Uterus (tissue), 3 donors: ENCODE measurements at regions not wholly inside any gene's neighbourhood (a gene's known extent, or its start where the extent isn't known, plus 50 kb on each side); places are given as distances from the start of the nearest gene placed in this dataset.

Source experiments
- DNase-seq, 2 donors: peaks; one replicate each; pipeline ENCODE4 v3.0.0-alpha.2; 2019 to 2020
- H3K27ac ChIP-seq, 2 donors: fragments of 200-600 bp; sonication (generic); 1 replicate in 1 of 2; 2 replicates in 1 of 2; pipeline ENCODE4 v1.5.1; 2016 to 2018
- H3K27me3 ChIP-seq, 2 donors: fragments of 200-600 bp; sonication (generic); one replicate each; pipeline ENCODE4 v1.5.1; 2018 to 2019; ENCODE audit warnings: control low read depth in 1 of 2
- H3K36me3 ChIP-seq, 2 donors: fragments of 200-600 bp; sonication (generic); one replicate each; pipeline ENCODE4 v1.5.1; 2019; ENCODE audit warnings: control low read depth in 1 of 2
- H3K4me1 ChIP-seq, 2 donors: fragments of 200-600 bp; sonication (generic); one replicate each; pipeline ENCODE4 v1.5.1; 2018 to 2019; ENCODE audit warnings: control low read depth in 1 of 2
- H3K4me3 ChIP-seq, 2 donors: fragments of 200-600 bp; sonication (generic); 1 replicate in 1 of 2; 2 replicates in 1 of 2; pipeline ENCODE4 v1.5.1; 2018 to 2019; ENCODE audit warnings: mild to moderate bottlenecking in 1 of 2
- H3K9me3 ChIP-seq, 2 donors: fragments of 200-600 bp; sonication (generic); one replicate each; pipeline ENCODE4 v1.5.1; 2019; ENCODE audit warnings: control low read depth in 1 of 2
- POLR2A ChIP-seq, 2 donors: fragments of 450-650 bp; IDR thresholded peaks; one replicate each; pipeline ENCODE4 v1.6.1; 2016; ENCODE audit warnings: antibody characterized with exemption in 2 of 2, mild to moderate bottlenecking in 1 of 2, moderate library complexity in 1 of 2
- intact Hi-C: fragments of 100-400 bp; cut with DNase I; formaldehyde crosslinking; loops from one replicate; pipeline ENCODE4 v1.15.1; 2023; ENCODE audit warnings: low total_unique reads
- TF ChIP-seq, protein P1 (sequence below), 4 experiments: fragments of 200-600 bp in 2 of 4; fragments of 450-650 bp in 2 of 4; sonication (generic) in 2 of 4; IDR thresholded peaks; one replicate each; pipeline ENCODE4 v1.5.1; 2016 to 2019; ENCODE audit warnings: antibody characterized with exemption in 4 of 4, mild to moderate bottlenecking in 2 of 4, moderate library complexity in 1 of 4
- donor health status: DM: yes; HTN: yes; CAD: no.

GRCh38 chr22:49133541-49133940, 694.1 kb downstream of the BRD1 start:
- no peaks in the 10 kb centered on the region for H3K9me3 ChIP-seq
- H3K36me3 ChIP-seq, result no peaks in the 10 kb centered on the region
- no peak overlapping the region for H3K4me3 ChIP-seq
- intact Hi-C loops, result no loop called here
- TF ChIP-seq POLR2A (IDR thresholded peaks at IDR 0.05), result no peak
- TF ChIP-seq, protein P1, sequence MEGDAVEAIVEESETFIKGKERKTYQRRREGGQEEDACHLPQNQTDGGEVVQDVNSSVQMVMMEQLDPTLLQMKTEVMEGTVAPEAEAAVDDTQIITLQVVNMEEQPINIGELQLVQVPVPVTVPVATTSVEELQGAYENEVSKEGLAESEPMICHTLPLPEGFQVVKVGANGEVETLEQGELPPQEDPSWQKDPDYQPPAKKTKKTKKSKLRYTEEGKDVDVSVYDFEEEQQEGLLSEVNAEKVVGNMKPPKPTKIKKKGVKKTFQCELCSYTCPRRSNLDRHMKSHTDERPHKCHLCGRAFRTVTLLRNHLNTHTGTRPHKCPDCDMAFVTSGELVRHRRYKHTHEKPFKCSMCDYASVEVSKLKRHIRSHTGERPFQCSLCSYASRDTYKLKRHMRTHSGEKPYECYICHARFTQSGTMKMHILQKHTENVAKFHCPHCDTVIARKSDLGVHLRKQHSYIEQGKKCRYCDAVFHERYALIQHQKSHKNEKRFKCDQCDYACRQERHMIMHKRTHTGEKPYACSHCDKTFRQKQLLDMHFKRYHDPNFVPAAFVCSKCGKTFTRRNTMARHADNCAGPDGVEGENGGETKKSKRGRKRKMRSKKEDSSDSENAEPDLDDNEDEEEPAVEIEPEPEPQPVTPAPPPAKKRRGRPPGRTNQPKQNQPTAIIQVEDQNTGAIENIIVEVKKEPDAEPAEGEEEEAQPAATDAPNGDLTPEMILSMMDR (IDR thresholded peaks at IDR 0.05), result no peak
- H3K4me1 ChIP-seq, result no peaks in the 10 kb centered on the region
- DNase-seq, result no peak
- H3K27me3 ChIP-seq, result no peaks in the 10 kb centered on the region
- H3K27ac ChIP-seq, result no peak overlapping the region

DNA sequence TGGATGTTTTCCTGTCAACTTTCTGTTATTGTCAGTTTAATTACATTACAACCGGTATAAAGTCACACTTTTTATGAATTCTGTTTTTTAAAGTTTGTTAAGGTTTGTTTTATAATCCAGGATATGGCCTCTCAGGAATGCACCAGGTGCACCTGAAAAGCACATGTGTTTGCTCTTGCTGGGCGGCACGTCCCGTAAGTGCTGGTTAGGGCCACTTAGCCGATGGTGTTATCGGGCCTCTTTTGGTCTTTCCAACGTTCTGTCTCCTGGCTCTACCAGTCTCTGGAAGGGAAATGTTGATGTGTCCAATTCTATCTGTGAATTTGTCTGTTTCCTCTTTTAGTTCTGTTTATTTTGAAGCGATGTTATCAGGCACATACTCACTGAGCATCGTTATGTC, 695.7 kb downstream of the BRD1 start:
- Histone ChIP-seq H3K27ac (no peak overlapping the region), H3K36me3 (no peaks in the 10 kb centered on the region), H3K4me3 (no peak overlapping the region), H3K27me3 (no peaks in the 10 kb centered on the region), H3K9me3 (no peaks in the 10 kb centered on the region), H3K4me1 (no peaks in the 10 kb centered on the region)
- intact Hi-C loops, result no loop called here
- TF ChIP-seq, protein P1 (IDR thresholded peaks at IDR 0.05), result no peak
- no peak for TF ChIP-seq POLR2A (IDR thresholded peaks at IDR 0.05)
- DNase-seq, result no peak

GRCh38 chr22:49129736-49130135, 697.9 kb downstream of the BRD1 start:
- no peaks in the 10 kb centered on the region for H3K36me3 ChIP-seq
- no peak overlapping the region for H3K27ac ChIP-seq
- no peak overlapping the region for H3K4me3 ChIP-seq
- no peak for DNase-seq
- intact Hi-C loops, result no loop called here
- no peaks in the 10 kb centered on the region for H3K9me3 ChIP-seq
- no peak for TF ChIP-seq POLR2A (IDR thresholded peaks at IDR 0.05)
- TF ChIP-seq, protein P1 (IDR thresholded peaks at IDR 0.05), result no peak
- no peaks in the 10 kb centered on the region for H3K4me1 ChIP-seq
- no peaks in the 10 kb centered on the region for H3K27me3 ChIP-seq

- intact Hi-C loops, result no loop called here
Observed at GRCh38 chr22:49128874-49129273, 698.8 kb downstream of the BRD1 start.

GRCh38 chr22:49124608-49125007, 703.1 kb downstream of the BRD1 start:
- intact Hi-C loops, result no loop called here
- Histone ChIP-seq H3K36me3 (no peaks in the 10 kb centered on the region), H3K27me3 (no peaks in the 10 kb centered on the region), H3K4me1 (no peaks in the 10 kb centered on the region), H3K9me3 (no peaks in the 10 kb centered on the region), H3K4me3 (no peak overlapping the region), H3K27ac (no peak overlapping the region)
- no peak for TF ChIP-seq POLR2A (IDR thresholded peaks at IDR 0.05)
- TF ChIP-seq, protein P1 (IDR thresholded peaks at IDR 0.05), result no peak
- no peak for DNase-seq

More at GRCh38 chr22:49128874-49129273, 698.8 kb downstream of the BRD1 start:
- no peak for TF ChIP-seq POLR2A (IDR thresholded peaks at IDR 0.05)
- TF ChIP-seq, protein P1 (IDR thresholded peaks at IDR 0.05), result no peak
- no peak overlapping the region for H3K4me3 ChIP-seq
- no peak for DNase-seq
- H3K9me3 ChIP-seq, result no peaks in the 10 kb centered on the region
- no peaks in the 10 kb centered on the region for H3K4me1 ChIP-seq
- H3K27ac ChIP-seq, result no peak overlapping the region
- no peaks in the 10 kb centered on the region for H3K27me3 ChIP-seq
- no peaks in the 10 kb centered on the region for H3K36me3 ChIP-seq
